ENCODE measurements at regions not wholly inside any gene's neighbourhood (a gene's known extent, or its start where the extent isn't known, plus 50 kb on each side); places are given as distances from the start of the nearest gene placed in this dataset.

- no peak overlapping the region for H2AK5ac ChIP-seq (ENCODE audit: low read depth, low read length)
- no peak for TF ChIP-seq ELK1 (IDR thresholded peaks at IDR 0.05; ENCODE audit: borderline replicate concordance, low read depth, low read length)
- TF ChIP-seq CEBPB (IDR thresholded peaks at IDR 0.05; ENCODE audit: low read depth, low read length) = no peak
- no peak for TF ChIP-seq CHD1 (IDR thresholded peaks at IDR 0.05; ENCODE audit: low read depth, low read length)
- TF ChIP-seq FOS (IDR thresholded peaks at IDR 0.05; ENCODE audit: low read depth, low read length) = no peak
- TF ChIP-seq MAZ (IDR thresholded peaks at IDR 0.05; ENCODE audit: borderline replicate concordance, low read depth, low read length) = no peak
- no peak for TF ChIP-seq POLR2A (IDR thresholded peaks at IDR 0.05; ENCODE audit: low read depth, low read length)
- dilution Hi-C loops (cut with HindIII; ENCODE audit: low sequenced_read_pairs, unreplicated experiment) = no loop called here
- no peak overlapping the region for H3K14ac ChIP-seq (replicated peaks; ENCODE audit: low read depth, low read length)
- H2AK9ac ChIP-seq (replicated peaks; ENCODE audit: low read depth, low read length, poor library complexity) = no peak overlapping the region
- H3K9me3 ChIP-seq (ENCODE audit: control insufficient read depth, insufficient read depth, low read length) = no peaks in the 10 kb centered on the region
- no peak overlapping the region for H2BK15ac ChIP-seq (ENCODE audit: low read depth, low read length)
- H3K36me3 ChIP-seq (ENCODE audit: control insufficient read depth, insufficient read depth, low read length) = no peaks in the 10 kb centered on the region
- H3K79me1 ChIP-seq (ENCODE audit: low read depth in 1 of 2, low read length in 2 of 2) = no peaks in the 10 kb centered on the region
- intact Hi-C loops (cut with micrococcal nuclease) = no loop called here
- no peak overlapping the region for H4K8ac ChIP-seq (ENCODE audit: low read depth in 2 of 2, low read length in 2 of 2)
- no peak overlapping the region for H3K27ac ChIP-seq (ENCODE audit: insufficient read depth, low read length)
- ChIA-PET POLR2A (ENCODE audit: unreplicated experiment) (no interaction called here), CTCF (no interaction called here)
- no peak overlapping the region for H3K4ac ChIP-seq (ENCODE audit: low read depth, low read length)
- no peak overlapping the region for H3K56ac ChIP-seq (ENCODE audit: extremely low read depth, insufficient read depth, low read length)
- ATAC-seq (ENCODE audit: low read depth) = no peak
- H2AFZ ChIP-seq (replicated peaks; ENCODE audit: low read length, poor library complexity) = no peak overlapping the region
- H3K9me1 ChIP-seq (ENCODE audit: insufficient read depth, low read length) = no peaks in the 10 kb centered on the region
- no peak overlapping the region for H3K4me2 ChIP-seq (ENCODE audit: low read depth, low read length)
- peak; percentile 23 for DNase-seq
- no peak overlapping the region for H2BK120ac ChIP-seq (ENCODE audit: low read depth, low read length)
- H3K4me1 ChIP-seq (ENCODE audit: control insufficient read depth, insufficient read depth, low read length) = no peaks in the 10 kb centered on the region
- H2BK5ac ChIP-seq (ENCODE audit: low read depth, low read length, poor library complexity, severe bottlenecking) = no peak overlapping the region
- H3K18ac ChIP-seq (ENCODE audit: low read depth, low read length) = no peak overlapping the region
- H4K91ac ChIP-seq (ENCODE audit: insufficient read depth, low read depth, low read length) = no peak overlapping the region
- no peak overlapping the region for H3K23ac ChIP-seq (ENCODE audit: low read depth, low read length)
- no peaks in the 10 kb centered on the region for H3K27me3 ChIP-seq (ENCODE audit: control insufficient read depth, insufficient read depth, low read length)
- no peak overlapping the region for H2BK20ac ChIP-seq (ENCODE audit: low read depth, low read length)
- no peaks in the 10 kb centered on the region for H4K20me1 ChIP-seq (ENCODE audit: insufficient read depth, low read length)
- no peak overlapping the region for H3K9ac ChIP-seq (ENCODE audit: low read depth, low read length)
- H4K5ac ChIP-seq (ENCODE audit: low read depth, low read length) = no peak overlapping the region
- 54% methylated on average over 6 of the region's 16 CpGs; no CpG with 5 or more reads in 1 of the 2 experiments for WGBS, 2 experiments (ENCODE audit: extremely low coverage in 2 of 2, insufficient read length in 1 of 2)
- in situ Hi-C loops (cut with MboI; ENCODE audit: low sequenced_read_pairs) = no loop called here
- no peak overlapping the region for H3K4me3 ChIP-seq (ENCODE audit: insufficient read depth, low read depth, low read length)
- no TSS peak for BruUV-seq (replicated peaks)
Observed at GRCh38 chr12:84793558-84794367, 118.8 kb downstream of the SLC6A15 start.

Data from IMR-90 (cell line).